ENCODE measurements at regions not wholly inside any gene's neighbourhood (a gene's known extent, or its start where the extent isn't known, plus 50 kb on each side); places are given as distances from the start of the nearest gene placed in this dataset.

DNA sequence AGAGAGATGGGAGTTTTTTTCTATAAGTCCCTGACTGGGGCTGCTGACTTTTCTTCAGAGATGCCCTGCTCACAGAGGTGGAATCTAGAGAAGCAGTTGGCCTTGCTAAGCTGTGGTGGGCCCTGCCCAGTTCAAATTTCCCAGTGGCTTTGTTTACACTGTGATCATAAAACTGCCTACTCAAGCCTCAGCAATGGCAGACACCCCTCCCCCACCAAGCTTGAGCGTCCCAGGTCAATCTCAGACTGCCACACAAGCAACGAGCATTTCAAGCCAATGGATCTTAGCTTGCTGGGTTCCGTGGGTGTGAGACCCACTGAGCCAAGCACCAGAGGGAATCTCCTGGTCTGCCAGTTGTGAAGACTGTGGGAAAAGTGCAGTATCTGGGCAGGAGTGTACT lies 199.8 kb upstream of the WDFY3 start:
- H3K27ac ChIP-seq = no peak overlapping the region
- ATAC-seq = no peak
- no peaks in the 10 kb centered on the region for H3K4me1 ChIP-seq
- H3K36me3 ChIP-seq = no peaks in the 10 kb centered on the region
- in situ Hi-C loops (cut with MboI; ENCODE audit: low sequenced_read_pairs in 4 of 4) = no loop called here
- no peak overlapping the region for H3K4me3 ChIP-seq
- no peaks in the 10 kb centered on the region for H3K9me3 ChIP-seq
- H3K27me3 ChIP-seq = no peaks in the 10 kb centered on the region
- no peak for DNase-seq
- TF ChIP-seq, protein P1, sequence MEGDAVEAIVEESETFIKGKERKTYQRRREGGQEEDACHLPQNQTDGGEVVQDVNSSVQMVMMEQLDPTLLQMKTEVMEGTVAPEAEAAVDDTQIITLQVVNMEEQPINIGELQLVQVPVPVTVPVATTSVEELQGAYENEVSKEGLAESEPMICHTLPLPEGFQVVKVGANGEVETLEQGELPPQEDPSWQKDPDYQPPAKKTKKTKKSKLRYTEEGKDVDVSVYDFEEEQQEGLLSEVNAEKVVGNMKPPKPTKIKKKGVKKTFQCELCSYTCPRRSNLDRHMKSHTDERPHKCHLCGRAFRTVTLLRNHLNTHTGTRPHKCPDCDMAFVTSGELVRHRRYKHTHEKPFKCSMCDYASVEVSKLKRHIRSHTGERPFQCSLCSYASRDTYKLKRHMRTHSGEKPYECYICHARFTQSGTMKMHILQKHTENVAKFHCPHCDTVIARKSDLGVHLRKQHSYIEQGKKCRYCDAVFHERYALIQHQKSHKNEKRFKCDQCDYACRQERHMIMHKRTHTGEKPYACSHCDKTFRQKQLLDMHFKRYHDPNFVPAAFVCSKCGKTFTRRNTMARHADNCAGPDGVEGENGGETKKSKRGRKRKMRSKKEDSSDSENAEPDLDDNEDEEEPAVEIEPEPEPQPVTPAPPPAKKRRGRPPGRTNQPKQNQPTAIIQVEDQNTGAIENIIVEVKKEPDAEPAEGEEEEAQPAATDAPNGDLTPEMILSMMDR (IDR thresholded peaks at IDR 0.05 in 4 of 5, conservative IDR thresholded peaks at IDR 0.05 in 1 of 5) = no peak
- no peak for TF ChIP-seq POLR2A (IDR thresholded peaks at IDR 0.05)
- intact Hi-C loops (cut with DNase I; ENCODE audit: low total_unique reads) = no loop called here

GRCh38 chr4:85168234-85168834 lies 201.8 kb upstream of the WDFY3 start:
- in situ Hi-C loops (cut with MboI; ENCODE audit: low sequenced_read_pairs in 4 of 4) (no loop called here), intact Hi-C loops (cut with DNase I; ENCODE audit: low total_unique reads) (no loop called here)
- Histone ChIP-seq H3K27ac (no peak overlapping the region), H3K4me1 (no peaks in the 10 kb centered on the region), H3K9me3 (no peaks in the 10 kb centered on the region), H3K36me3 (no peaks in the 10 kb centered on the region), H3K27me3 (no peaks in the 10 kb centered on the region), H3K4me3 (no peak overlapping the region)
- TF ChIP-seq POLR2A (IDR thresholded peaks at IDR 0.05) = no peak
- TF ChIP-seq, protein P1 (IDR thresholded peaks at IDR 0.05 in 4 of 5, conservative IDR thresholded peaks at IDR 0.05 in 1 of 5) = no peak
- ATAC-seq (no peak), DNase-seq (no peak)

GRCh38 chr4:85170241-85170640 lies 203.8 kb upstream of the WDFY3 start:
- DNase-seq (no peak), ATAC-seq (no peak)
- Histone ChIP-seq H3K4me3 (no peak overlapping the region), H3K27ac (no peak overlapping the region), H3K9me3 (no peaks in the 10 kb centered on the region), H3K4me1 (no peaks in the 10 kb centered on the region), H3K27me3 (no peaks in the 10 kb centered on the region), H3K36me3 (no peaks in the 10 kb centered on the region)
- TF ChIP-seq POLR2A (IDR thresholded peaks at IDR 0.05) = no peak
- TF ChIP-seq, protein P1 (IDR thresholded peaks at IDR 0.05 in 4 of 5, conservative IDR thresholded peaks at IDR 0.05 in 1 of 5) = no peak
- in situ Hi-C loops (cut with MboI; ENCODE audit: low sequenced_read_pairs in 4 of 4) (no loop called here), intact Hi-C loops (cut with DNase I; ENCODE audit: low total_unique reads) (no loop called here)

GRCh38 chr4:85175190-85175589 lies 208.7 kb upstream of the WDFY3 start:
- DNase-seq (no peak), ATAC-seq (no peak)
- Histone ChIP-seq H3K4me3 (no peak overlapping the region), H3K4me1 (no peaks in the 10 kb centered on the region), H3K27me3 (no peaks in the 10 kb centered on the region), H3K27ac (no peak overlapping the region), H3K36me3 (no peaks in the 10 kb centered on the region), H3K9me3 (no peaks in the 10 kb centered on the region)
- intact Hi-C loops (cut with DNase I; ENCODE audit: low total_unique reads) = no loop called here
- no peak for TF ChIP-seq POLR2A (IDR thresholded peaks at IDR 0.05)
- TF ChIP-seq, protein P1 (IDR thresholded peaks at IDR 0.05 in 4 of 5, conservative IDR thresholded peaks at IDR 0.05 in 1 of 5) = no peak
- in situ Hi-C loops (cut with MboI; ENCODE audit: low sequenced_read_pairs in 4 of 4) = no loop called here

GRCh38 chr4:85177092-85177491 lies 210.6 kb upstream of the WDFY3 start:
- in situ Hi-C loops (cut with MboI; ENCODE audit: low sequenced_read_pairs in 4 of 4) = no loop called here
- ATAC-seq (no peak), DNase-seq (no peak)
- Histone ChIP-seq H3K27ac (no peak overlapping the region), H3K9me3 (no peaks in the 10 kb centered on the region), H3K4me3 (no peak overlapping the region), H3K36me3 (no peaks in the 10 kb centered on the region), H3K4me1 (no peaks in the 10 kb centered on the region), H3K27me3 (no peaks in the 10 kb centered on the region)
- TF ChIP-seq, protein P1 (IDR thresholded peaks at IDR 0.05 in 4 of 5, conservative IDR thresholded peaks at IDR 0.05 in 1 of 5) = no peak
- TF ChIP-seq POLR2A (IDR thresholded peaks at IDR 0.05) = no peak
- intact Hi-C loops (cut with DNase I; ENCODE audit: low total_unique reads) = no loop called here
